NCI-H1417 treated with DMSO at 0.1 percent for 48 hours (cell line): ENCODE measurements at regions not wholly inside any gene's neighbourhood (a gene's known extent, or its start where the extent isn't known, plus 50 kb on each side); places are given as distances from the start of the nearest gene placed in this dataset.
"Not testable (repeated sequence)": the region's sequence is repeated elsewhere in the genome, so short reads cannot be mapped to it uniquely, and the experiment has no call there.

Source experiments
- DNase-seq: peaks from one replicate; lab custom pipeline; 2025; lab: John Stamatoyannopoulos, UW

GRCh38 chr10:84850826-84851225 is 522.4 kb downstream of the CCSER2 start:
- DNase-seq = no peak

DNA sequence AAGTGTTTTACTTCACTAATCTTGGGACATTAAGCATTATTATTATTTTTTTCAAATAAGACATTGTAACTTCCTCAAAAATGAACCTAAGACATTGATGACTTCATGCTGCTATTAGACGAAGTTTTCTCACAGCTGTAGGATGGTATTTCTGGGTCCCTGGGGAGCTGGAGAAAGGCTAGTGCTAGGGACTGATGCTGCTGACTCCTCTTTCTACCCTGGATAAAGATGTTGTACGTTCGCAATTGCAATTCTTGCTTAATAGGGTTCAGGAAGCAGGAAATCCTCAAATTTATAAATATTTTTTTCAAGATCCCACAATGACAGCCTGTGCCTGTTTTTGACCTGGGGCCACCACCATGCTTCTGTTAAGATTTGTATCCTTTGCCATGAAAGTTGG is 526.0 kb downstream of the CCSER2 start:
- no peak for DNase-seq

DNA sequence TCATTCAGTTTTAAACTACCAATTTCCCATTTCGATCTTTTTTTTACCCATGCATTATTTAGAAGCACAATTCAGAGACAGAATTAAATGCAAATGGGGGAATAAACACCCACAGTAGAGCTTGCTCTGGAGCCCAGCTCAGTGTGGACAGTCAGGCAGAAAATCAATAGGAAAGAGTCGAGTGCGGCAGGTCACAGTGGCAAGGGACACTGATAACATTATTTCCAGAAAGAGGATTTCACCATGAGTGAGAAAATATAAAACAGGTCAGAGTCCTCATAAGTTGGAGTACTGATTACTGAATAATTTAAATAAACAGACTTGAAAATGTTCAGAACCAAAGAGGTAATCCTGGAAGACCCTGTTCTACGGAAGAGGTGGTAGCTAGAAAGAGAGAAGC is 532.5 kb downstream of the CCSER2 start:
- DNase-seq = no peak

DNA sequence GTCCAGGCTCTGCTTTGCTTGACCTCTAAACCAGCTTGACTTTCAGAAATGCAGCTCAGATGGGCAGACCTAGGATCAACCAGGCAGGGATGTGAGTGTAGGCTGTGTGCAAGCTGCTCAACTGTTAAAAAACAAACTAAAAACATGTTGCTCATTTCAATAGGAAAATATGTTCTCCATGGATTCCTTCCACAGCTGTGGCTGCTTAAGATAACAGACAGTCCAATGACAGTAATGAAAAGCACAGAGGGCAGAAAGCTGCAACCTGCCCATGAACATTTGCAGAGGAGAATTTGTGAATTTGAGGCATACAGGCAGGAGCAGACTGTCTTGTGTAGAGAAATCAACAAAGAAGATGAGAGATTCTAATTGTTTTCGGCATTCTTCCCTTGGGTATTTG is 534.2 kb downstream of the CCSER2 start:
- DNase-seq = no peak

DNA sequence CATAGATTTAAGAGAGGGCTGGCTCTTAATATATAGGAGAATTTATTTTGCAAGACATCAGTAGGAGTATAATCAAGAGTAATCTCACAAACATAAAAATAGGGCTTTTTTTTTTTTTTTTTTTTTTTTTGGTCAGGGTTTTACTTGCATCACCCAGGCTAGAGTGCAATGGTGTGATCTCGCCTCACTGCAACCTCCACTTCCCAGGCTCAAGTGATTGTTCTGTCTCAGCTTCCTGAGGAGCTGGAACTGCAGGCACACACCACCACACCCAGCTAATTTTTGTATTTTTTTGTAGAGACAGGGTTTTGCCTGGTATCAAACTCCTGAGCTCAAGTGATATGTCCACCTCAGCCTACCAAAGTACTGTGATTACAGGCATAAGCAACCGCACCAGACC is 535.3 kb downstream of the CCSER2 start:
- DNase-seq = no peak

DNA sequence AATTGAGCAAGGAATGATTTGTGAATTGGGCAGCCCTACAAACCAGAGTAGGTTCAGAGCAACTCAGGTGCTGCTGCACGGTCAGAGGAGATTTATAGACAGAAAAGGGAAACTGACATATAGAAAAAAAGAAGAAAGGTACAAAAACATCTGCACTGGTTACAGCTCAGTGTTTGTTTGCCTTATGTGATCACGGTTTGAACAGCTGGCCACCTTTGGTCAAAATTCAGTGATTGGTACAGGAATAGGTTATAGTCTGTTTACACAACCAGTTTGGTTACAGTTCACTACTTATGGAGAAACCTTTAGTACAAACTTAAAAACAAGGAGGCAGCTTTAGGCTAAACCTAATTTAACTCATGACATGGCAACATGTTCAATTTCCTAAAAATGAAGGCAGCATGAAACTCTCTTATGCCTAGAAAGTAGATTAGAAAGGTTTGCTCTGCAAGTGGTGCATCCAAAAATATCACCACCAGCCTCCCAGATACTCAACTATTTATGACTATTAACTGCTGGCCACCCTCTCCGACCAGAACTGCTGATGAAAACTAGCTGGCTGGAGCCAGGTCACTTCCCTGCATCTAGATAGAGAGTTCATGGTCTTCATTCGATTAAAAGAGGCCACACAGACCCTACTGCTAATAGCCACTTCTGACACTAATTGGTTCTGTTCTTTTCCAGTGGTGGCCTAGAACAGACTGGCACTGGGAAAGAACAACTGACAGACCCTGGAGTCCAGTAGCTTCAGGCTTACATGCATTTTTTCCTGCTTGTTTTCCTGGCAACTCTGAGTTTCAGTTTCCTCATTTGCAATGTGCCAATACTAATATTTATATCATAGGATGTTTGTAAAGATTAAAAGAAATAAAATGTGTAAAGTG is 548.0 kb downstream of the CCSER2 start:
- DNase-seq = no peak

- DNase-seq = no peak
These were observed 551.6 kb downstream of the CCSER2 start for GRCh38 chr10:84879991-84880390.

DNA sequence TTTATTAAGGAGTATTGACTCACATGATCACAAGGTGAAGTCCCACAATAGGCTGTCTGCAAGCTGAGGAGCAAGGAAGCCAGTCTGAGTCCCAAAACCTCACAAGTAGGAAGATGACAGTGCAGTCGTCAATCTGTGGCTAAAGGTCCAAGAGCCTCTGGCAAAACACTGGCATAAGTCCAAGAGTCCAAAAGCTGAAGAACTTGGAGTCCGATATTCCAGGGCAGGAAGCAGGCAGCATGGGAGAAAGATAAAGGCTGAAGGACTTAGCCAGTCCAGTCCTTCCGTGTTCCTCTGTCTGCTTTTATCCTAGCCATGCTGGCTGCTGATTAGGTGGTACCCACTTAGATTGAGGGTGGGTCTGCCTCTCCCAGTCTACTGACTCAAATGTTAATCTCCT is 553.3 kb downstream of the CCSER2 start:
- not testable (repeated sequence) for DNase-seq

- no peak for DNase-seq
These were observed 562.3 kb downstream of the CCSER2 start for GRCh38 chr10:84890706-84891105.

GRCh38 chr10:84891631-84892030 is 563.2 kb downstream of the CCSER2 start:
- DNase-seq = no peak

DNA sequence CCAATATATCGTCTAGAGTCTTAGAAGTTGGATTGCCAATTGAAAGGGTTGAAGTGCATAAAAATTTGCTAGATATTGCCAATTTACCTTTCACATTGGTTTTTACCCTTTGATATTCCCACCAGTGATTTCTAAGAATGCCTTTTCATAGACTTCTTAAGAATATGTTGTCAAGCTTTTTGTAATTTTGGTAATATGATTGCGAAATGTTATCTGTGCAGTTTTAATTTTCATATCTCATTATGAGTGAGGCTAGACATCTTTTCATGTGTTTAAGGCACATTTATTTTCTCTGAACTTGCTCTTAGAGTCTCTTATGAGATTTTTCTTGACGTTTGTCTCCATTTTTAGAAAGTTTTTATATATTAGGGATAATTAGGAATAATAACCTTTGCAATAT is 567.2 kb downstream of the CCSER2 start:
- no peak for DNase-seq

DNA sequence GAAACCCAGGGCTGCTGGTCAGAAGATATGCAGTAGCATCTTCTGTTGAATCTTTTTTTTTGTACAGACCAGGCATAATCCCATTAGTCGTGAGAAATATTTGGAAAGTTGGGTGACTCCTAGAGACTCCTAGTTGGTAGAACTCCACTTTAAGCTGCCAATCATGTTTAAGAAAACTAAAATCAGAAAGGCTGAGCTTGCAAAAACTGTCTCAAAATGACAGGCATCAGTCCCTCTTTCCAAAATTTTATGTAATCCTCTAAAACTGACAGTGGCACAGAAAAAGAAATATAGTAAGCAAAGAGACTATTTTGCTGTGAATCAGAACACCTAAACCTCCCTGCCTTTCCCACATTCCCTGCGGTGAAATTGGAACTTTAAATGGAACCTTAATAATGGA is 568.5 kb downstream of the CCSER2 start:
- no peak for DNase-seq

- no peak for DNase-seq
These were observed 570.9 kb downstream of the CCSER2 start for GRCh38 chr10:84899268-84899667.

DNA sequence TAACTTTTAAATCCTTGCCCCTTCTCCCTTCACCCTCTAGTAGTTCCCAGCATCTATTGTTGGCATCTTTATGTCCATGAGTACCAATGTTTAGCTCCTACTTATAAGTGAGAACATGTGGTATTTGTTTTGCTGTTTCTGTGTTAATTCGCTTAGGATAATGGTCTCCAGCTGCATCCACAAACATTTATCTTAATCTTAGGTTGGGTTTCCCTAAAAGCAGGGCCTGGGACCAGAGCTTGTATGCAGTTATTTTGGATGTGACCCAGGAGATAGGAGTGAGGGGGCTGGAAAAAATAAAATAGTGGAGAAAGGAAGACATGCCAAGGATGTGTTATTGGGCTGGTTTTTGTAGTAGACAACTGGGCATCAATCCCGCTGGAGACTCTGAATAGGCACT is 571.8 kb downstream of the CCSER2 start:
- no peak for DNase-seq

GRCh38 chr10:84901885-84902284 is 573.5 kb downstream of the CCSER2 start:
- no peak for DNase-seq

- no peak for DNase-seq
These were observed 574.2 kb downstream of the CCSER2 start for GRCh38 chr10:84902553-84902952.

DNA sequence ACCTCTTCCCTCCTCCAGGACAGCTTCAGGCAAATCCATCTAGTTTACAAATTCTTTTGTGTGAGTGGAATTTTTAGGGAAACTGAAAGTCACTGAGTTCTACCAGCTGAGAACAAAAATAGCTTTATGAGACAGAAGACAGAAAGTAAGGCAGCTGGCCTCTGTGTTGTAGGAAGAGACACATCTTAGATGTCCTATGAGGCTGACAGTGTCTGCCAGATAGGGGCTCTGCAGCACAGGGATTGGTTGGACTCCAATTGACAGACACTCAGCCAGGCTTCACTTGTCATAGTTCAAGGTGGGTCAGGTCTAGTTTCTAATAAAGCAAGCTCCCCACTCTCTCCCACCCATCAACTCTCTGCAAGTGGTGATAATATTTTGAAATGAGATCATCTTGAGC is 574.9 kb downstream of the CCSER2 start:
- DNase-seq = no peak

DNA sequence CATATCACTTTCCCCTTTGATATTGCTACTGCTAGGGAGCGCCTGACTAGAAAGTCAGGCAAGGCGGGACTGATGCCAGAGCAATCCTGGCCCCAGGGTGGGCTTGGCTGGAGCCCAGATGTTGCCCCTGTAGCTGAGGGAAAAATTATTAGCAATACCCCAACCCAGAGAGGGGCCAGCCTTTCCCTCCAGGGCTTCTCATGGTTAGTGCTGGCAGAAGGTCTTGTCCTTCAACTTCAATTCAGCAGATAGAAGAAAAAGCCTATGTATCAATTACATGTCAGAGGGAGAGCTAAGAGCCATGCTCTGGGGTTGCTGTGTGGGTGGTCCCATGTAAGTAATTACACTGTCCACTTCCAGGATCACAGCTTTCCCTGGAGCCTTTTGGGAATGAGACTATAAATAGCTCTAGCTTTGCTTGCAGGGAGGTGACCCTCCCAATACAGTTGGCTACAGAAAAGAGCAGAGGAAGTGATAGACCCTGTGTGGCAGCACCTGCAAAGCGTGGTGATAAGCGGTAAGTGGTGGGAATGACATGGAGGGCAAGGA is 579.1 kb downstream of the CCSER2 start:
- DNase-seq = no peak

DNA sequence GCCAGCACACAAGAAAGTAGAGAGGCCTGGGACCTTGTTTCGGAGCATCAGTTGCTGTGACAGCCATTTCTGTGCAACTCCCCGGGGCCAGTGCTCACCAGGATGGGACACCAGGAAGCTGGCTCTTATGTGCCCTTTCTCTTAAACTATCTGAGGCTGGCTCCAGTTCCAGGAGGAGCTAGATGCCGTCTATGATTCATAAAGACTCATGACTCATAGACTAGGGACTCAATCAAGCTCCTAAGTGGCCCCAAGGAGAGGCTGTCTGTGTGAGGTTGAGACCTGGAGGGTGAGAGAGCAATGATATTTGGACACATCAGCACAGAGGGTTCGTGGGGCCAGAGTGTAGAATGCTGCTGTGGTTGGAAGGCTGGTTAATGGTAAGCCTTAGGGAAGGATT is 580.1 kb downstream of the CCSER2 start:
- no peak for DNase-seq

DNA sequence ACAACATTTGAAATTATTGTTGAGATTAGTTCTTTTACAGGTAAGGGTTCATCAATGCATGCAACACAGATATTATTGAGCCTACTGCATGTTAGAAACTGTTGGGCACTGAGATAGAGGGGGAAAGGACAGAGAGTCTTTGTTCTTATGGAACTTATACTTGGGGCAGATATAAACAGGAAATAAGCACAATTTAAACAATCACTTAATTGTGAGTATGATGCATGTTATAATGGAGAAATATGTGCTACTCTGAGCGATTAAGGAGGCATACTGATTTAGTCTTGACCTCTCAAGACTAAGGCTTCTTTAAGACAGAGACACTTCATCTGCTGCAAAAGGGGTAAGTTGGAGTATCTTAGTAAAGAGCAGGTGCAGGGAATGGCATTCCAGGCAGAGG is 593.3 kb downstream of the CCSER2 start:
- DNase-seq = no peak

DNA sequence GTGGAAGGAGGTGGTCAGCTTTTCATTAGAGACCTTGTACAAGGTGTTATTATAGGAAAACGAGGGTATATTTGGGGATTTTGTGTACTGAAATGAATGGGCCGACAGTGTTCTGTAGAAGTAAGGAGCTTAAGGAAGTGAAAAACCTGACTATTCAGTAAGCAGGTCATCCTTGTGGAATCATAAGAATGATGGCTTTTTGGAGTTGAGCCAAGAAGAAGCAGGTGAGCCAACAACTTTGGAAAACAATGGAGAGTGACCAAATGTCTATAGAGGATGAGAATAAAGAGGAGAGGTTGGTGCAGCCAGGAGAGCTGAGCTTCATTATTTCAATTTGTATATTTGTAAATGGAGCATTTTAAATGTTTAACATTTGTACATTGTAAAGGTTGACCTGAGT is 595.7 kb downstream of the CCSER2 start:
- DNase-seq = no peak

DNA sequence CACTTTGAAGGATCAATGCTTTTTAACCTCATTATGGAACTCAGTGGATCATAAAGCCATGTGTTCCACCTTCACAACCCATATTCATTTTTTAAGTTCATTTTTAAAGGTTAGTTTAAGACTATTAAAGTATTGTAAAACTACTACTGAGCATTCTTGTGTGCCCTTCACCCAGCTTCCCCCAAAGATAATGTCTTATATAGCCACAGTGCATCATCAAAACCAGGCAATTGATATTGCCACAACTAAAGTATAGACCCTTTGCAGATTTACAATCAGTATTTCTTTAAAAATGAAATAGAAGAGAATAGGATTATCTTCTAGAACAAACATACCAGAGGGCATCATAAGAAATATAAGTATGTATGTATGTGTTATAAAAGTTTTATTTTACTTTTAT is 597.1 kb downstream of the CCSER2 start:
- DNase-seq = no peak

DNA sequence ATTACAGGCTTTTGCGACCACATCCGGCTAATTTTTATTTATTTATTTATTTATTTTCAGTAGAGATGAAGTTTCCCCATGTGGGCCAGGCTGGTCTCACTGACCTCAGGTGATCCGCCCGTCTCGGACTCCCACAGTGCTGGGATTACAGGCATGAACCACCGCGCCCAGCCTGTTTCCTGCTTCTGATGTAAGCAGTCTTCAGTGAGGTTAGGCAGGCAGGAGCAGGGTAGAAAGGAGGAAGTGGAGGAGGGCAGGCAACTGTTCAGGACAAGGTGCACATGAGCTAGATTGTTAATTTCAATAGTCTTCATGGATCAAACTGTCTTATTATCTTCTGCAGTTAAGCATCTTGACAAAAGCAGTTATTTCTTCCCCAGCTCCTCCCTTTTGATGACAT is 605.0 kb downstream of the CCSER2 start:
- DNase-seq = no peak

GRCh38 chr10:84935772-84936171 is 607.4 kb downstream of the CCSER2 start:
- DNase-seq = no peak
